Endodermal cell (in vitro differentiated cells): ENCODE measurements at regions not wholly inside any gene's neighbourhood (a gene's known extent, or its start where the extent isn't known, plus 50 kb on each side); places are given as distances from the start of the nearest gene placed in this dataset.

ENCODE experiments used
- DNase-seq: peaks from one replicate; pipeline ENCODE4 v3.0.0-alpha.2; 2017
- H3K27ac ChIP-seq: 2 replicates; pipeline ENCODE4 v1.5.1; 2013; ENCODE audit warnings: mild to moderate bottlenecking, low read depth, low read length, moderate library complexity
- H3K27me3 ChIP-seq: 2 replicates; pipeline ENCODE4 v1.6.1; 2013; ENCODE audit warnings: mild to moderate bottlenecking, low read length, moderate library complexity; ENCODE audit not compliant: insufficient read depth, control insufficient read depth, poor library complexity, severe bottlenecking
- H3K36me3 ChIP-seq: 2 replicates; pipeline ENCODE4 v1.7.0; 2013; ENCODE audit warnings: mild to moderate bottlenecking, low read length, moderate library complexity; ENCODE audit not compliant: control insufficient read depth, insufficient read depth
- H3K4me1 ChIP-seq: one replicate; pipeline ENCODE4 v1.7.0; 2013; ENCODE audit warnings: low read length; ENCODE audit not compliant: control insufficient read depth, insufficient read depth
- H3K4me3 ChIP-seq: 2 replicates; pipeline ENCODE4 v1.5.1; 2013; ENCODE audit warnings: mild to moderate bottlenecking, low read length, moderate library complexity
- H3K9ac ChIP-seq: 2 replicates; pipeline ENCODE4 v1.6.1; 2013; ENCODE audit warnings: mild to moderate bottlenecking, low read length, moderate library complexity; ENCODE audit not compliant: poor library complexity, severe bottlenecking; ENCODE audit errors: extremely low read depth
- H3K9me3 ChIP-seq: 2 replicates; pipeline ENCODE4 v1.6.1; 2013; ENCODE audit warnings: mild to moderate bottlenecking, low read length, moderate library complexity; ENCODE audit not compliant: control insufficient read depth
- H3K27ac Mint-ChIP-seq: 2 replicates; pipeline ENCODE4 v1.8.0; 2020; ENCODE audit warnings: mixed read lengths
- H3K27me3 Mint-ChIP-seq: 2 replicates; pipeline ENCODE4 v1.8.0; 2021; ENCODE audit warnings: mild to moderate bottlenecking, mixed read lengths; ENCODE audit not compliant: insufficient read depth
- H3K36me3 Mint-ChIP-seq: 2 replicates; pipeline ENCODE4 v1.8.0; 2020; ENCODE audit warnings: low read depth, mixed read lengths
- H3K4me1 Mint-ChIP-seq: 2 replicates; pipeline ENCODE4 v1.8.0; 2020; ENCODE audit warnings: mixed read lengths
- H3K4me3 Mint-ChIP-seq: 2 replicates; pipeline ENCODE4 v1.8.0; 2020; ENCODE audit warnings: mild to moderate bottlenecking, moderate library complexity, mixed read lengths
- H3K9me3 Mint-ChIP-seq: 2 replicates; pipeline ENCODE4 v1.8.0; 2020; ENCODE audit warnings: mild to moderate bottlenecking, mixed read lengths
- WGBS, 2 experiments: methylation state at CpG; one replicate each; pipeline versions ENCODE4 v1.1.5 to v1.1.7; 2013; ENCODE audit warnings: missing lambda C conversion rate in 2 of 2, mixed read lengths in 1 of 2; ENCODE audit not compliant: insufficient coverage in 1 of 2, insufficient read length in 1 of 2; 5-methylcytosine and 5-hydroxymethylcytosine counted together
- TF ChIP-seq, protein P1 (sequence below): fragments of 200-600 bp; sonication (generic); conservative IDR thresholded peaks from 2 replicates; pipeline ENCODE4 v1.5.0; 2021; ENCODE audit warnings: antibody characterized with exemption, mild to moderate bottlenecking

DNA sequence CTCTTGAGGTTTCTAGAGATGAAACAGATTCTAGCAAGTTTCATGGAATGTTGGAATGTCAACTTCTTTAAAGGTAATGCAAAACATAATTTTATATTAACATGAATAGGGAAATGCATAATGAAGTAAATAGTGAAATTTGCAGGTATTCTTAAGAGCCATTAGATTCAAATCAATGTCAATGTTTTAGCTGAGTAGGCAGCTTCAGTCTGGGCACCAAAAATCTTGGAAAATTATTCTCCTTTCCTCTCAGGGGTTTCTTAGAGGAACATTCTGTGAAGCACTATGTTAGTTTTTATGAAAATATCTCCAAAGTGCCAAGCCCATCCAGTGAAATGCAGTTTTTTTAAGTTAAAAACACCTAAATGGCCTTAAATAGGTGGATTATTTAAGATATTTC is 300.8 kb downstream of the PAX1 start:
- no peak overlapping the region for H3K4me3 Mint-ChIP-seq
- peaks cover 26% of the 10 kb centered on the region for H3K9me3 Mint-ChIP-seq

DNA sequence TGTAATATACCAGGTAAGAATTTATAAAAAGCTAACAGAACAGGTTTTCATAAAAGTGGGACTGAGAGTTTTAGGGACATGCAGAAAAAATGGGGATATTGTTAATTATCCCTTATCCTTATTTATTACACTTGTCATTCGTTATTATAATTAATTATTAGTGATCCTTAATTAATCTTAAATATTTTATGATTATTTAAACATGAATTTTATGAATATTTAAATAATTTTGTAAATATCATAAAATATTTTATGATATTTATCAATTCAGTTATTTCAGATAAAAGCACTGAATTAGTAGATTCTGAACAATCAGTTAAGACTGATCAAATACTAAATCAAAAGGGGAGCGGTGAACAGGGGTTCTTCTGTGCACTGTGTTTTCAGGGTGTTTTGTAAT is 300.1 kb downstream of the PAX1 start:
- TF ChIP-seq, protein P1, sequence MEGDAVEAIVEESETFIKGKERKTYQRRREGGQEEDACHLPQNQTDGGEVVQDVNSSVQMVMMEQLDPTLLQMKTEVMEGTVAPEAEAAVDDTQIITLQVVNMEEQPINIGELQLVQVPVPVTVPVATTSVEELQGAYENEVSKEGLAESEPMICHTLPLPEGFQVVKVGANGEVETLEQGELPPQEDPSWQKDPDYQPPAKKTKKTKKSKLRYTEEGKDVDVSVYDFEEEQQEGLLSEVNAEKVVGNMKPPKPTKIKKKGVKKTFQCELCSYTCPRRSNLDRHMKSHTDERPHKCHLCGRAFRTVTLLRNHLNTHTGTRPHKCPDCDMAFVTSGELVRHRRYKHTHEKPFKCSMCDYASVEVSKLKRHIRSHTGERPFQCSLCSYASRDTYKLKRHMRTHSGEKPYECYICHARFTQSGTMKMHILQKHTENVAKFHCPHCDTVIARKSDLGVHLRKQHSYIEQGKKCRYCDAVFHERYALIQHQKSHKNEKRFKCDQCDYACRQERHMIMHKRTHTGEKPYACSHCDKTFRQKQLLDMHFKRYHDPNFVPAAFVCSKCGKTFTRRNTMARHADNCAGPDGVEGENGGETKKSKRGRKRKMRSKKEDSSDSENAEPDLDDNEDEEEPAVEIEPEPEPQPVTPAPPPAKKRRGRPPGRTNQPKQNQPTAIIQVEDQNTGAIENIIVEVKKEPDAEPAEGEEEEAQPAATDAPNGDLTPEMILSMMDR: no peak
- Mint-ChIP-seq H3K36me3 (peaks cover 2% of the 10 kb centered on the region), H3K4me3 (no peak overlapping the region), H3K27me3 (no peaks in the 10 kb centered on the region), H3K9me3 (peaks cover 21% of the 10 kb centered on the region), H3K4me1 (no peaks in the 10 kb centered on the region), H3K27ac (no peak overlapping the region)
- 100% methylated on average over 1 of the region's 2 CpGs; no CpG with 5 or more reads in 1 of the 2 experiments for WGBS, 2 experiments
- Histone ChIP-seq H3K4me1 (no peaks in the 10 kb centered on the region), H3K27me3 (no peaks in the 10 kb centered on the region), H3K4me3 (no peak overlapping the region), H3K27ac (no peak overlapping the region), H3K9me3 (peaks cover 13% of the 10 kb centered on the region), H3K9ac (no peak overlapping the region), H3K36me3 (no peaks in the 10 kb centered on the region)
- no peak for DNase-seq

More for the DNA sequence above, 300.8 kb downstream of the PAX1 start:
- TF ChIP-seq, protein P1: no peak
- Histone ChIP-seq H3K4me3 (no peak overlapping the region), H3K4me1 (no peaks in the 10 kb centered on the region), H3K36me3 (no peaks in the 10 kb centered on the region), H3K27me3 (no peaks in the 10 kb centered on the region), H3K27ac (no peak overlapping the region), H3K9ac (no peak overlapping the region), H3K9me3 (peaks cover 13% of the 10 kb centered on the region)
- no peaks in the 10 kb centered on the region for H3K4me1 Mint-ChIP-seq
- H3K27me3 Mint-ChIP-seq: no peaks in the 10 kb centered on the region
- no peak overlapping the region for H3K27ac Mint-ChIP-seq
- peaks cover 2% of the 10 kb centered on the region for H3K36me3 Mint-ChIP-seq
- DNase-seq: no peak

DNA sequence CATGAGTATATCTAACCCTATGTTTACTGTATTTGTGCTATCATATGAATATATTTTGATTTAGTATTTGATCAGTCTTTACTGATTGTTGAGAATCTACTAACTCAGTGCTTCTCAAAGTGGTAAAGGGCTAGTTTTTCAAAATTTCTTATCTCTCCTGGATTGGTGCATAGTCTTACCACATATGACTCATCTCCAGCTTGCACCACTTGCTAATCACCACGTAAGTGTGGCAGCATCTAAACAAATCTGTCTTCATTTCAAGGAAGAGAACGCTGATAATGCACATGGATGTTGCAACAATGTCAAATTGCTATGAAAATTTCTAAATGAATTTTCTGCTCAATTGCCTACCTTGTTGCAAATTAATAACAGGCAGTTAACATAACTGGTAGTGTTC is 299.5 kb downstream of the PAX1 start:
- H3K36me3 ChIP-seq: no peaks in the 10 kb centered on the region
- WGBS, 2 experiments: 92 to 100% methylated on average over 1 to 2 of the region's 2 CpGs
- no peak overlapping the region for H3K27ac Mint-ChIP-seq

More for the DNA sequence above, 299.5 kb downstream of the PAX1 start:
- TF ChIP-seq, protein P1: no peak
- Histone ChIP-seq H3K4me3 (no peak overlapping the region), H3K27me3 (no peaks in the 10 kb centered on the region), H3K9me3 (peaks cover 13% of the 10 kb centered on the region), H3K27ac (no peak overlapping the region), H3K9ac (no peak overlapping the region), H3K4me1 (no peaks in the 10 kb centered on the region)
- H3K4me3 Mint-ChIP-seq: no peak overlapping the region
- peaks cover 15% of the 10 kb centered on the region for H3K9me3 Mint-ChIP-seq
- no peak for DNase-seq
- no peaks in the 10 kb centered on the region for H3K27me3 Mint-ChIP-seq
- no peaks in the 10 kb centered on the region for H3K4me1 Mint-ChIP-seq
- H3K36me3 Mint-ChIP-seq: peaks cover 2% of the 10 kb centered on the region
